ENCODE measurements at regions not wholly inside any gene's neighbourhood (a gene's known extent, or its start where the extent isn't known, plus 50 kb on each side); places are given as distances from the start of the nearest gene placed in this dataset.

GRCh38 chr12:127311720-127312364 lies 955.1 kb upstream of the TMEM132C start:
- DNase-seq (ENCODE audit: low read depth in 2 of 2), result no peak

- no peak for DNase-seq (ENCODE audit: low read depth in 2 of 2)
Measured at GRCh38 chr12:127324681-127325080, 942.3 kb upstream of the TMEM132C start.

DNA sequence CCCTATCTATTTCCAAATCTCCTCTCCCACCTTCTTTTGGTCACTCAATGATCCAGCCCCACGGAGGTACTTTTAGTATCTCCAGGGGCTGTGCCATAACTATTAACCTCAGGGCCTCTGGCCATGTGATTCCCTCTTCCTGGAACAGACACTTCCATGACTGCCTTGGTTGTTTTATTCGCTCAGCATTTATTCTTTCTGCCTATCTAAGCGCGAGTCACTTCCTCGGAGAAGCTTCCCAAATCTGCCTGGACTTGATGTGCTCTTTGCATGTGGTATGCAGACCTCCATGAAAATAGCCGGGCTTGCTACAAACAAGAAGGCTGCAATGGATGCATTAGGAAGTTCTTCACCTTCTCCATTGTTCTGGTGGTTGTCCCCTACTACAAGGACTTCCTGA lies 939.0 kb upstream of the TMEM132C start:
- no peak for DNase-seq (ENCODE audit: low read depth in 2 of 2)

DNA sequence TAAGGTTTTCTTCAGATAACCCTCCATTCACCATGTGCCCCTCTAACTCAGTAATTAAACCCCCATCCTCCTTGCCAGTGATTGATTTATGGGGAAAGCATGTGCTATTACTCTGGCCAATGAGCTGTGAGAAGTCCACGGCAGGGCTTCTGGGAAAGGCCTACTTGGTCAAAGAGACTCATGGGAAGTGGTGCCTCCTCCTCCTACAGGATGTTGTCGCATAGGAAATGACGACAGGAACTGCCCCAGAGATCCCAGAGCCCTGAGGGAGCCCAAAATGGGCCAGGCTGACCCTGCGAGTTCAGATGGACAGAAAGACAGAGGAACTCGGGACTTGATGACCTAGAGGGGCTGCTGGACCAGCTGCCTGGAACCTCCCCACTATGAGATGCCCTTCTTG lies 938.1 kb upstream of the TMEM132C start:
- DNase-seq (ENCODE audit: low read depth in 2 of 2), result no peak

DNA sequence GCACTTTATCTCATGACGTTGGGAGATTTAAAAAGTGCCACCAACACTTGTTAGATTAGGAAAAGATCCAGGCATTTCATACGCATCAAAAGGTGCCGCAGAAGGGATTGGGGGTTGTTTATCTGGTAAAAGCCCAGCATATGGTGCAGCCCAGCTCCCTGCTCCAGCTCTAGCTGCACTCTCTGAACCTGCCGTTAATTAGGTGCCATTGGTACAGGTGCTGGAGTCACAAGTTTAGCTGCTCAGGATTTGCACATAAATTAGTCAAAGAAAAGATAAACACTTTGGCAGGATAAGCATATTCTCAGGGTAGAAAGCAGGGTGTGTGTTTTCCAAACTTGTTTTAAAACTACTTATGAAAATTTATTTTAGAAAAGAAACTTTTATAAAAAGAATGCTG lies 932.6 kb upstream of the TMEM132C start:
- no peak for DNase-seq (ENCODE audit: low read depth in 2 of 2)

DNA sequence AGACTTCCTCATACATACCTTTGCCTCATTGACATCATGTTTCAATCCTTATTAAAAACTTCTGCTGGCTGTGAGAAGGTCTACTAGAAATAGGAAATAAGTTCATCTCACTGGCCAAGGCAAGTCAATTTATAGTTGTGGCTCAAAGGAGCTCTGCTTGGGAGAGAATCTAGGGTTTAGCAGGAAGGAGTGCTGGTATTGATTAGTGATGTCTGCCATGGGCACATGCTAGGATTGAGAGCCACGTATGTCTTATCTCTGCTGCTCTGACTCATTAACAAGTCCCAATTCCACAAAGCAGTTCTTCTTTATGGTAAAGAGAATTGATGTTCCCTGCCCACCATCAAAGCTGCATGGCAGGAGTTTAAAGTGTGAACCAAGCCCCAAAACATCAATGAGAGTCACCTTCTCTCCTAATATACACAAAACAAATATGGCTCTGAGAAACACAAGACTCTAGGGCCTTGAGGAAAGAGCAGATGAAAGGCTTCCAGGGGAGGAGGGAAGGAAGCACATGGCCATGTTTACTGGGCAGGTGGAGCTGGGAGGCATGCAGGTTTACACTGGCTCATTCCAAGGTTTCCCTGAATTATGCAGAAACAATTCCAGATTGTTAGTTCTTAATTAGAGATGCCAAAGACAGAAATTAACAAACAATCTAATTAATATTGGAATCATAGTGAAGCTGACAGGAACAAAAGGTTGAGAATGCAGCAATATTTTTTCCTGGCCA lies 931.9 kb upstream of the TMEM132C start:
- no peak for DNase-seq (ENCODE audit: low read depth in 2 of 2)

DNA sequence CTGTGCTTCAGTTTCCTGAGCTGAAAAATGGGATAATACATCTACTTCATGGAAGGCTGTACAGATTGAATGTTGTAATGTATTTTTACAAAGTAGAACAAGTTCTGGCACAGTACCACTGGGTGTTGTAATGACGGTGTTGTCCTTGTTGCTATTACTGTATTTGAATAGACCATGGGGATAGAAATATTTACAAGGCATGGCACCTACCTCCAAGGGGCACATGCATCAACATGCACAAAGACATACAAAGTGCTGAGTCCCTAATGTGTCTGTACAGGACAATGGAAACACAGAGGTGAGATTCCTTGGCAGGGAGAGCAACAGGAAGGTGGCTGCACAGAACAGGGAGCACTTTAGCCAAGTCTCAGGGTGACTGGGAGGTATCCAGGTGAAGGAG lies 930.6 kb upstream of the TMEM132C start:
- no peak for DNase-seq (ENCODE audit: low read depth in 2 of 2)

GRCh38 chr12:127339065-127339464 lies 927.9 kb upstream of the TMEM132C start:
- no peak for DNase-seq (ENCODE audit: low read depth in 2 of 2)

GRCh38 chr12:127340381-127340780 lies 926.6 kb upstream of the TMEM132C start:
- DNase-seq (ENCODE audit: low read depth in 2 of 2), result no peak

- no peak for DNase-seq (ENCODE audit: low read depth in 2 of 2)
Measured at GRCh38 chr12:127342861-127343260, 924.1 kb upstream of the TMEM132C start.

GRCh38 chr12:127343940-127344339 lies 923.0 kb upstream of the TMEM132C start:
- no peak for DNase-seq (ENCODE audit: low read depth in 2 of 2)

DNA sequence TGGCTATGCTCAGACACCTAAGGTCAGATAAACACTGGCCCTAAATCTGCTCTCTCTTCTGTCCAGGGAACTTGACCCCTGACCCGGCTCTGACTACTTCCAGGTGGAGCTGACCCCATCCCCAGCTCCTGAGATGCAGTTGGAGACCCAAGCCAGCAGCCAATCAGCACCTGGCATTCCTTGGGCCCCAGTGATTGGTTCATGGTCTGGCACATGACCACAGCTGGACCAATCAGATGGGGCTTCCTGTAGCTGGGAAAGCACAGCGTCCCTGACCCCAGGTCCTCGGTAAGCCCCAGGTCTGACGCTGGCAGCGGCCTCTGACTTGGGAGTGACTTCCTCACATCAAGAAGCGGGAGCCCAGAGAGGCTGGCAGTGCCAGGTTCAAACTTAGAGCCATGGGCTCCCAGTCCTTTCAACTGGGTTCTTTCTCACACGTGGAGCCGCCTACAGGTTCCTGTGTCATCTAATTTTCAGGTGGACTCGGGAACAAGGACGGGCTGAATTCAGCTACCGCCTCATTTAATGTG lies 915.4 kb upstream of the TMEM132C start:
- DNase-seq (ENCODE audit: low read depth in 2 of 2), result no peak

DNA sequence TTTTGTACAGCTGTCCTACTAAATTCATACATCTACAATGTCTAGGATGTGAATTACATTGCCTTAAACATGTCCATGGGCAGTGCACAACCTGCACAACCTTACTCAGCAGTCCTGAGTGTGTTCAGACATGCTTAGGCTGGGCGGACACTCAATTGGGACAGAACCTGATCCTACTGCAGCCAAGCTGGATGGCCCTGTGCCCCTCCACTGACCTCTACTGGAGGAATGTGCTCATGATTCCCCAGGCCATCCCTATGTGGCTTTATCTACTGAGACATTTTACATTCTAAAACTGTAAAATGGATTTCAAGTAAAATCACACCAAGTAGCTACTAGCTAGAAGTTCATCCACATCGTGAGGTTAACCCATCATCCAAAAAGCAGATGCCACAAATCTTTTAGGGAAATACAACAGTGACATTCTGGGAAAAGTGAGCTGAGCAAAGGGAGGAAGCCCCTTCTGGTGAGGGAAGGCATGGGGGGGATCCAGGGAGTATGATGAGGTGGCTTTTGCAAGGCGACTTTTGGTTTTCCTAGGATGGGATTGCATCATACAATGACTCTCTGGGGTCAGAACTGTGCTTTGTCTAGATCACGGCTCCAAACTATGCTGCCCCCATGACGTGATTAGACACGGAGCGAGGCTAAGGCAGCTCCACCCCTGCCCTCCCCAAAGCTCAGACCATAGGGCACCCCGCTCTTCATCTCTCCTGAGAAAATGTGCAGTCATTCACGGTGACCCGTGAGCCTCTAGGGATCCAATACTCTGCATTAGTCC lies 911.7 kb upstream of the TMEM132C start:
- no peak for DNase-seq (ENCODE audit: low read depth in 2 of 2)

GRCh38 chr12:127358888-127359287 lies 908.1 kb upstream of the TMEM132C start:
- DNase-seq (ENCODE audit: low read depth in 2 of 2), result no peak

DNA sequence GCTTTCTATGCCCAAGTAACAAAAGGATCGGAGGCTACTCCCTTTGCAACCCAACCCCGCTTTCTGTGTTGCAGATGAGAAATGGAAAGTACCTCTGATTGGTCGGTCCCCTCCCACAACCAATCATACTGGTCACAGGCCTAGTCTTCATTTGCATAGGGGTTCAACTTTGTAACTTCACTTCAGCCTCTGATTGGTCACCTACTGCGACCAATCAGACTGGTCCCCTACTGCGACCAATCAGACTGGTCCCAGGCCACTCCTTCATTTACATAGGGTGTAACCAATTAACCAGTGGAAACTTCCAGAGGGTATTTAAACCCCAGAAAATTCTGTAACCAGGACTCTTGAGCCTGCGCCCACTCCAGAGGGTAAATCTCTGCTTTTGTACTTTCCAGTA lies 906.4 kb upstream of the TMEM132C start:
- no peak for DNase-seq (ENCODE audit: low read depth in 2 of 2)

- no peak for DNase-seq (ENCODE audit: low read depth in 2 of 2)
Measured at GRCh38 chr12:127362121-127362520, 904.8 kb upstream of the TMEM132C start.

GRCh38 chr12:127363392-127363791 lies 903.6 kb upstream of the TMEM132C start:
- no peak for DNase-seq (ENCODE audit: low read depth in 2 of 2)

GRCh38 chr12:127373559-127373958 lies 893.4 kb upstream of the TMEM132C start:
- no peak for DNase-seq (ENCODE audit: low read depth in 2 of 2)

GRCh38 chr12:127374447-127374846 lies 892.5 kb upstream of the TMEM132C start:
- no peak for DNase-seq (ENCODE audit: low read depth in 2 of 2)

GRCh38 chr12:127381043-127381668 lies 885.8 kb upstream of the TMEM132C start:
- DNase-seq (ENCODE audit: low read depth in 2 of 2), result no peak

DNA sequence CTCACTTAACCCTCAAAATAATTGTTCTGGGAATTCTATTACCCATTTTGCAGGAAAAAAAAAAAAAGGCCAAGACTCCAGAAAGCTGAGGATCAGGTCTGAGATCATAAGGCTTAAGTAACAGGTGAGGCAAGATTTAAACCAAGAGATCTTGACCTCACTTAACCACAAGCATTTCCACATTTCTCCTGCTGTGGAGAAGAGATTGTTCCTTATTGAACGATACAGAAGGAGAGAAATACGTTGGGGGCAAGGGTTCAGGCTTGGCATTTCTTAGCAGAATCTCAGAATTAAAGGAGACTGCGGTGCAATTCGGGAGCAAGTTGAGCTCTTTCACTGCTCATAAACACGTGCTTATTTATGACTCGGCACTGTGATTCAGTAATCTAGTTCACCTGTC lies 885.3 kb upstream of the TMEM132C start:
- no peak for DNase-seq (ENCODE audit: low read depth in 2 of 2)

DNA sequence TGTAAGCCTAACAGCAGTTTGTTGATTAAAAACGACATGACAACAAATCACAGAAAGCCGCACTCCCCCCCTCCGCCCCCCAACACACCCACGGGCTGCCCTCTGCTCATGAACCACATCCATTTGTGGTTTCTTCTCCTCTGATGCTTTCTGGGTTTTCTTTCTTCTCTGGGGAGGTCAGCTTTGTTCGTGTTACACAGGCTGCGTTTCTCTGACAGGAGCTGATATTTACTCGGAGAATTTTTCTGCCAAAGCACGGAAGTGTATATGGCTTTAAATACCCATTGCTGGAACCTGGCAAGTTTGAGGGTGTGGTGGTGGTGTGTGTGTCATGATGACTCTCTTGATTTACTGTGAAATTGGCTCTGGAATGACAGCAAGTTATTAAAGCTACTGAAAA lies 883.7 kb upstream of the TMEM132C start:
- DNase-seq (ENCODE audit: low read depth in 2 of 2), result no peak
